ENCODE measurements at regions not wholly inside any gene's neighbourhood (a gene's known extent, or its start where the extent isn't known, plus 50 kb on each side); places are given as distances from the start of the nearest gene placed in this dataset.
"Not testable (repeated sequence)": the region's sequence is repeated elsewhere in the genome, so short reads cannot be mapped to it uniquely, and the experiment has no call there.

DNA sequence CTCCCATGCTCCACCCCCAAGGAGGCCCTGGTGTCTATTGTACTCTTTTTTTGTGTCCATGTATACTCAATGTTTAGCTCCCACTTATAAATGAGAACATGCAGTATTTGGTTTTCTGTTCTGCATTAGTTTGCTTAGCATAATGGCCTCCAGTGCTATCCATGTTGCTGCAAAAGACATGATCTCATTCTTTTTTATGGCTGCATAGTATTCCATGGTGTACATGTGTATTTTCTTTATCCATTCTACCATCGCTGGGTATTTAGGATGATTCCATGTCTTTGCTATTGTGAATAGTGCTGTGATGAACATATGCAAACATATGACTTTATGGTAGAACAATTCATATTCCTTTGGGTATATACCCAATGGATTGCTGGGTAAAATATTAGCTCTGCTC, 138.1 kb upstream of the STK26 start:
- not testable (repeated sequence) for TF ChIP-seq POU6F1 (CRISPR knock-in tag; IDR thresholded peaks at IDR 0.05; ENCODE audit: borderline replicate concordance, low read depth); RARB (CRISPR knock-in tag; IDR thresholded peaks at IDR 0.05); CREB5 (CRISPR knock-in tag; IDR thresholded peaks at IDR 0.05; ENCODE audit: low read depth); ISL1 (CRISPR knock-in tag; IDR thresholded peaks at IDR 0.05); ZNF70 (CRISPR knock-in tag; IDR thresholded peaks at IDR 0.05)

All from SK-N-SH treated with all-trans-retinoic acid at 6 μM for 48 hours (cell line).